IMR-90 (cell line): ENCODE measurements at regions not wholly inside any gene's neighbourhood (a gene's known extent, or its start where the extent isn't known, plus 50 kb on each side); places are given as distances from the start of the nearest gene placed in this dataset.
A peak's percentile ranks its signal among the peaks of the same experiment; 100 is the strongest.

ENCODE experiments used
- ATAC-seq: fragments of 200-7000 bp; cut with Tn5 transposase; 2 replicates; pipeline ENCODE4 v1.9.1; 2020; ENCODE audit warnings: low read depth, mild to moderate bottlenecking, moderate library complexity
- BruUV-seq: library from RNA; stranded (reverse); fragments of 400-500 nt; replicated peaks from 2 replicates; lab custom pipeline; 2021; lab: Mats Ljungman, UMichigan
- CTCF ChIA-PET: fragments of 300-600 bp; formaldehyde crosslinking; extraction: SDS; loops from one replicate; lab custom pipeline; 2021; ENCODE audit warnings: antibody characterized with exemption; lab: Yijun Ruan, JAX
- POLR2A ChIA-PET: fragments of 300-600 bp; sonication (Branson Sonifier 250); formaldehyde crosslinking; loops from one replicate; lab custom pipeline; 2022; ENCODE audit warnings: antibody characterized with exemption; ENCODE audit not compliant: unreplicated experiment; lab: Charles Lee
- DNase-seq: peaks from one replicate; pipeline ENCODE4 v3.0.0; 2013
- H2AFZ ChIP-seq: replicated peaks from 2 replicates; pipeline ENCODE3; 2013; ENCODE audit warnings: low read length, mild to moderate bottlenecking; ENCODE audit not compliant: poor library complexity
- H2AK5ac ChIP-seq: 2 replicates; pipeline ENCODE4 v1.6.1; 2013; ENCODE audit warnings: low read depth, low read length, inconsistent platforms
- H2AK9ac ChIP-seq: replicated peaks from 2 replicates; pipeline ENCODE3; 2013; ENCODE audit warnings: mild to moderate bottlenecking, low read depth, low read length, moderate library complexity; ENCODE audit not compliant: poor library complexity
- H2BK120ac ChIP-seq: 2 replicates; pipeline ENCODE4 v1.6.1; 2013; ENCODE audit warnings: low read depth, low read length, inconsistent platforms
- H2BK15ac ChIP-seq: 3 replicates; pipeline ENCODE4 v1.6.1; 2013; ENCODE audit warnings: low read depth, low read length, inconsistent platforms
- H2BK20ac ChIP-seq: 2 replicates; pipeline ENCODE4 v1.6.1; 2013; ENCODE audit warnings: low read depth, mild to moderate bottlenecking, inconsistent platforms, low read length, moderate library complexity
- H2BK5ac ChIP-seq: 2 replicates; pipeline ENCODE4 v1.6.1; 2013; ENCODE audit warnings: mild to moderate bottlenecking, low read depth, low read length, inconsistent platforms; ENCODE audit not compliant: poor library complexity, severe bottlenecking
- H3K14ac ChIP-seq: replicated peaks from 2 replicates; pipeline ENCODE4 v1.6.1; 2013; ENCODE audit warnings: low read depth, low read length, inconsistent platforms
- H3K18ac ChIP-seq: 2 replicates; pipeline ENCODE4 v1.6.1; 2013; ENCODE audit warnings: low read depth, low read length, control low read depth
- H3K23ac ChIP-seq: 2 replicates; pipeline ENCODE4 v1.6.1; 2013; ENCODE audit warnings: low read depth, low read length, inconsistent platforms
- H3K27ac ChIP-seq: 2 replicates; pipeline ENCODE4 v1.5.1; 2013; ENCODE audit warnings: mild to moderate bottlenecking, control low read depth, low read length; ENCODE audit not compliant: insufficient read depth
- H3K27me3 ChIP-seq: 2 replicates; pipeline ENCODE4 v1.6.1; 2013; ENCODE audit warnings: low read length; ENCODE audit not compliant: control insufficient read depth, insufficient read depth
- H3K36me3 ChIP-seq: 2 replicates; pipeline ENCODE4 v1.6.1; 2013; ENCODE audit warnings: low read length, mixed read lengths; ENCODE audit not compliant: control insufficient read depth, insufficient read depth
- H3K4ac ChIP-seq: 2 replicates; pipeline ENCODE4 v1.6.1; 2013; ENCODE audit warnings: low read depth, low read length, inconsistent platforms
- H3K4me1 ChIP-seq: 2 replicates; pipeline ENCODE4 v1.6.1; 2013; ENCODE audit warnings: low read length, mixed read lengths; ENCODE audit not compliant: control insufficient read depth, insufficient read depth
- H3K4me2 ChIP-seq: 2 replicates; pipeline ENCODE4 v1.6.1; 2013; ENCODE audit warnings: low read depth, mild to moderate bottlenecking, control low read depth, low read length, moderate library complexity
- H3K4me3 ChIP-seq: 2 replicates; pipeline ENCODE4 v1.5.1; 2013; ENCODE audit warnings: low read depth, mild to moderate bottlenecking, control low read depth, low read length, moderate library complexity; ENCODE audit not compliant: insufficient read depth
- H3K56ac ChIP-seq: 2 replicates; pipeline ENCODE4 v1.6.1; 2013; ENCODE audit warnings: low read length, inconsistent platforms; ENCODE audit not compliant: insufficient read depth; ENCODE audit errors: extremely low read depth
- H3K79me1 ChIP-seq, 2 experiments: 2 replicates each; pipeline ENCODE4 v1.6.1; 2013; ENCODE audit warnings: low read length in 2 of 2, inconsistent platforms in 1 of 2, low read depth in 1 of 2
- H3K9ac ChIP-seq: 2 replicates; pipeline ENCODE4 v1.6.1; 2013; ENCODE audit warnings: low read depth, low read length, control low read depth
- H3K9me1 ChIP-seq: 2 replicates; pipeline ENCODE4 v1.6.1; 2013; ENCODE audit warnings: low read length, inconsistent platforms; ENCODE audit not compliant: insufficient read depth
- H3K9me3 ChIP-seq: 2 replicates; pipeline ENCODE4 v1.6.1; 2013; ENCODE audit warnings: low read length; ENCODE audit not compliant: control insufficient read depth, insufficient read depth
- H4K20me1 ChIP-seq: 2 replicates; pipeline ENCODE4 v1.6.1; 2013; ENCODE audit warnings: low read length, inconsistent platforms; ENCODE audit not compliant: insufficient read depth
- H4K5ac ChIP-seq: 2 replicates; pipeline ENCODE4 v1.6.1; 2013; ENCODE audit warnings: mild to moderate bottlenecking, low read depth, low read length, control low read depth
- H4K8ac ChIP-seq, 2 experiments: 2 replicates each; pipeline ENCODE4 v1.6.1; 2013; ENCODE audit warnings: low read depth in 2 of 2, low read length in 2 of 2, control low read depth in 1 of 2, inconsistent platforms in 1 of 2
- H4K91ac ChIP-seq: 2 replicates; pipeline ENCODE4 v1.6.1; 2013; ENCODE audit warnings: low read depth, low read length, inconsistent platforms; ENCODE audit not compliant: insufficient read depth
- ELK1 ChIP-seq: fragments of 150-350 bp; IDR thresholded peaks from 2 replicates; pipeline ENCODE4 v1.6.1; 2016; ENCODE audit warnings: low read depth, mild to moderate bottlenecking, low read length, moderate library complexity, borderline replicate concordance
- MAFK ChIP-seq: IDR thresholded peaks from 2 replicates; pipeline ENCODE4 v1.6.1; 2012; ENCODE audit warnings: low read depth, low read length, improper control_type of control experiment
- WGBS, 2 experiments: methylation state at CpG; one replicate each; pipeline versions ENCODE4 v1.1.5 to v1.1.7; 2013; ENCODE audit warnings: missing lambda C conversion rate in 2 of 2; ENCODE audit not compliant: insufficient read length in 1 of 2; ENCODE audit errors: extremely low coverage in 2 of 2; 5-methylcytosine and 5-hydroxymethylcytosine counted together
- dilution Hi-C: fragments of 300-500 bp; cut with HindIII; formaldehyde crosslinking; loops from one replicate; pipeline ENCODE4 v1.14.3; 2018; ENCODE audit warnings: low sequenced_read_pairs; ENCODE audit not compliant: unreplicated experiment
- in situ Hi-C: fragments of 300-500 bp; cut with MboI; formaldehyde crosslinking; loops from 3 replicates; pipeline ENCODE4 v1.14.3; 2019; ENCODE audit warnings: low sequenced_read_pairs, inconsistent platforms, mixed read lengths
- intact Hi-C: fragments of 100-400 bp; cut with micrococcal nuclease; formaldehyde crosslinking; loops from 2 replicates; pipeline ENCODE4 v1.10.0; 2022

GRCh38 chr13:107473253-107473652, 742.1 kb downstream of the LIG4 start:
- no CpG with 5 or more reads among the region's 4 CpGs for WGBS, 2 experiments
- Histone ChIP-seq H3K36me3 (no peaks in the 10 kb centered on the region), H3K9me1 (no peaks in the 10 kb centered on the region), H4K91ac (no peak overlapping the region), H4K5ac (no peak overlapping the region), H3K4me1 (peaks cover 2% of the 10 kb centered on the region; the same call in 1 of the 2 replicates), H3K4me2 (no peak overlapping the region), H3K56ac (no peak overlapping the region), H3K9me3 (no peaks in the 10 kb centered on the region), H3K23ac (no peak overlapping the region), H2AFZ (no peak overlapping the region), H2BK20ac (no peak overlapping the region), H2AK5ac (no peak overlapping the region), H2BK5ac (no peak overlapping the region), H3K27me3 (no peaks in the 10 kb centered on the region), H3K27ac (no peak overlapping the region), H4K8ac (no peak overlapping the region), H3K79me1 (peaks cover 12 to 39% of the 10 kb centered on the region in 2 experiments), H3K4ac (no peak overlapping the region), H3K18ac (no peak overlapping the region), H2BK15ac (no peak overlapping the region), H2BK120ac (no peak overlapping the region), H4K20me1 (no peaks in the 10 kb centered on the region), H3K14ac (no peak overlapping the region), H2AK9ac (no peak overlapping the region), H3K9ac (no peak overlapping the region), H3K4me3 (no peak overlapping the region)
- BruUV-seq: no TSS peak
- ChIA-PET POLR2A (no interaction called here), CTCF (no interaction called here)
- DNase-seq (no peak), ATAC-seq (no peak)
- TF ChIP-seq ELK1 (no peak), MAFK (peak; percentile 100)
- dilution Hi-C loops: no loop called here
- intact Hi-C loops: no loop called here
- in situ Hi-C loops: no loop called here
